Calu3 (cell line): ENCODE measurements at regions not wholly inside any gene's neighbourhood (a gene's known extent, or its start where the extent isn't known, plus 50 kb on each side); places are given as distances from the start of the nearest gene placed in this dataset.
A peak's percentile ranks its signal among the peaks of the same experiment; 100 is the strongest.

Experiments used
- BruUV-seq: library from RNA; stranded (reverse); fragments of 400-500 nt; replicated peaks from 2 replicates; lab custom pipeline; 2021; lab: Mats Ljungman, UMichigan
- CTCF ChIA-PET: fragments of 300-600 bp; sonication (Branson Sonifier 250); formaldehyde crosslinking; loops from one replicate; lab custom pipeline; 2022; ENCODE audit warnings: antibody characterized with exemption; lab: Charles Lee
- DNase-seq: peaks from one replicate; pipeline ENCODE4 v3.0.0; 2022
- H3K27ac Mint-ChIP-seq: one replicate; pipeline ENCODE4 v1.8.0; 2022; ENCODE audit warnings: mixed read lengths; ENCODE audit not compliant: unreplicated experiment
- H3K27me3 Mint-ChIP-seq: one replicate; pipeline ENCODE4 v1.8.0; 2022; ENCODE audit warnings: mixed read lengths; ENCODE audit not compliant: unreplicated experiment
- H3K36me3 Mint-ChIP-seq: one replicate; pipeline ENCODE4 v1.8.0; 2022; ENCODE audit warnings: mild to moderate bottlenecking, moderate library complexity, mixed read lengths; ENCODE audit not compliant: insufficient read depth, unreplicated experiment
- H3K4me1 Mint-ChIP-seq: one replicate; pipeline ENCODE4 v1.8.0; 2022; ENCODE audit warnings: mild to moderate bottlenecking, low read depth, mixed read lengths; ENCODE audit not compliant: unreplicated experiment
- H3K4me3 Mint-ChIP-seq: one replicate; pipeline ENCODE4 v1.8.0; 2022; ENCODE audit warnings: mild to moderate bottlenecking, low read depth, moderate library complexity, mixed read lengths; ENCODE audit not compliant: unreplicated experiment
- H3K9me3 Mint-ChIP-seq: one replicate; pipeline ENCODE4 v1.8.0; 2022; ENCODE audit warnings: low read depth, mixed read lengths; ENCODE audit not compliant: unreplicated experiment
- intact Hi-C: fragments of 100-400 bp; cut with micrococcal nuclease; formaldehyde crosslinking; loops from one replicate; pipeline ENCODE4 v1.10.0; 2022; ENCODE audit not compliant: unreplicated experiment
- TF ChIP-seq, protein P1 (sequence below): fragments of 200-600 bp; IDR thresholded peaks from one replicate; pipeline ENCODE4 v1.8.0; 2022; ENCODE audit warnings: antibody characterized with exemption; ENCODE audit not compliant: unreplicated experiment

DNA sequence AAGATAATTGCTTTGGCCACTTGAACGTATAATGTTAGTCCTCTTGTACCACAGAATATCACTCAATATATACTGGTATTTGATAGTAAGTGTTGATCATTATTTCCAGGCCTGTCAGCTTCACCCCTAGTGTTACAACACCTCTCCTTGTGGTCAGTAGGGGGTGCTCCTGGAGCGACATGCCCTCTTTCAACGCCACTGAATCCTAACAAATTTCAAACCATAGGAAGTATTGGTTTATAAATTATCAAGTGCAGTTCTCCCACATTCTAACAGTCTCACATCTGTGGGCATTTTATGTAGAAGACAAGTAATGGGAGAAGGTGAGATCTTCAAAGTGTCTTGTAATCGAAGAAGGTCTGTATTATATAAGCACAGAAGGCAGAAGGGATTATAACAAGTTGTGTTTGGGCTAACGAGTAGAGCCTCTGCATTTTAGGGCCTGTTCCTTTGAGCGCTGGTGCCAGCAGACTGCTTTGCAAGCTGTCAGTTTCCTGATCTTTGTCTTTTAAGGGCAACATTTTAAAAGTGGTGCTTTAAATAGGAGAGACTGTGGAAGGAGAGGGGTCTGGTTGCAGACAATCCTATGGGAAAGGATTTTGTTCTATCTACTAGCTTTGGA, 57.1 kb upstream of the CEP162 start:
- CTCF ChIA-PET: no interaction called here
- Mint-ChIP-seq H3K4me1 (no peaks in the 10 kb centered on the region), H3K27me3 (no peaks in the 10 kb centered on the region), H3K9me3 (peaks cover 6% of the 10 kb centered on the region), H3K36me3 (no peaks in the 10 kb centered on the region), H3K4me3 (no peak overlapping the region), H3K27ac (no peak overlapping the region)
- intact Hi-C loops: no loop called here
- TF ChIP-seq, protein P1, sequence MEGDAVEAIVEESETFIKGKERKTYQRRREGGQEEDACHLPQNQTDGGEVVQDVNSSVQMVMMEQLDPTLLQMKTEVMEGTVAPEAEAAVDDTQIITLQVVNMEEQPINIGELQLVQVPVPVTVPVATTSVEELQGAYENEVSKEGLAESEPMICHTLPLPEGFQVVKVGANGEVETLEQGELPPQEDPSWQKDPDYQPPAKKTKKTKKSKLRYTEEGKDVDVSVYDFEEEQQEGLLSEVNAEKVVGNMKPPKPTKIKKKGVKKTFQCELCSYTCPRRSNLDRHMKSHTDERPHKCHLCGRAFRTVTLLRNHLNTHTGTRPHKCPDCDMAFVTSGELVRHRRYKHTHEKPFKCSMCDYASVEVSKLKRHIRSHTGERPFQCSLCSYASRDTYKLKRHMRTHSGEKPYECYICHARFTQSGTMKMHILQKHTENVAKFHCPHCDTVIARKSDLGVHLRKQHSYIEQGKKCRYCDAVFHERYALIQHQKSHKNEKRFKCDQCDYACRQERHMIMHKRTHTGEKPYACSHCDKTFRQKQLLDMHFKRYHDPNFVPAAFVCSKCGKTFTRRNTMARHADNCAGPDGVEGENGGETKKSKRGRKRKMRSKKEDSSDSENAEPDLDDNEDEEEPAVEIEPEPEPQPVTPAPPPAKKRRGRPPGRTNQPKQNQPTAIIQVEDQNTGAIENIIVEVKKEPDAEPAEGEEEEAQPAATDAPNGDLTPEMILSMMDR: peak; percentile 49
- DNase-seq: peak; percentile 24
- no TSS peak for BruUV-seq

DNA sequence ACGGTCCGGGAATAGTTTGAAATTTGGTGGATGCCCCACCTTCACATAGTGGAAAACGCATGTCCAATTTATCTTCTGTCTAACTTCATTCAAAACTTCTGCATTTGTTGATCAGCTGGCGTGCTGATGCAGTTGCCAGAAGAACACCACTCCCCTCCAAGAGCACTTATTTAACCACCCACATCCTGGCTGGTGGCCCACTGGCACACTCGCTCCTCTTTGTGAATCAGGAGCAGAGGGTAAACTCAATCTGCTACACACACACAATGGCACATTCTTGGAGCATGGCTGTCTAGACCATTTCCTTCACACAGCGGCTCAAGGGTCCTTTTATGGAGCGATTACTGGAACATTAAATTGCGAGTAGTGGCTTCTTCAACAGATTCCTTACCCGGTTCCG, 55.1 kb upstream of the CEP162 start:
- BruUV-seq: no TSS peak
- DNase-seq: no peak
- H3K9me3 Mint-ChIP-seq: no peaks in the 10 kb centered on the region
- CTCF ChIA-PET: no interaction called here
- H3K36me3 Mint-ChIP-seq: no peaks in the 10 kb centered on the region
- intact Hi-C loops: no loop called here
- no peaks in the 10 kb centered on the region for H3K4me1 Mint-ChIP-seq
- H3K27me3 Mint-ChIP-seq: no peaks in the 10 kb centered on the region
- TF ChIP-seq, protein P1: no peak
- no peak overlapping the region for H3K27ac Mint-ChIP-seq
- H3K4me3 Mint-ChIP-seq: no peak overlapping the region

DNA sequence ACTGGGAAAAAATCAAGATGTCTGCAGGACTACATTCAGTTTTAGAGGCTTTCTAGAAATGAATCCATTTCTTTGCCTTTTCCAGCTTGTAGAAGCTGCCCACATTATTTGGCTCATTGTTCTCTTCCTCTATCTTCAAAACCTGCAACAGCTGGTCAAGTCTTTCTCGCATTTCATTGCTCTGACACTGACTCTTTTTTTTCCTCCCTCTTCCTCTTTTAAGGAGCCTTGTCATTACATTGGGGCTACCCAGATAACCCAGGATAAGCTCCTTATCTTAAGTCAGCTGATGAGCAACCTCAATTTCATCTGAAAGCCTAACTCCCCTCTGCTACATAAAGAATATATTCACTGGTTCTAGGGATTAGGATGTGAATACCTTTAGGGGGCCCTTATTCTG, 53.2 kb upstream of the CEP162 start:
- no peaks in the 10 kb centered on the region for H3K27me3 Mint-ChIP-seq
- BruUV-seq: no TSS peak
- TF ChIP-seq, protein P1: no peak
- CTCF ChIA-PET: no interaction called here
- H3K9me3 Mint-ChIP-seq: no peaks in the 10 kb centered on the region
- intact Hi-C loops: no loop called here
- no peaks in the 10 kb centered on the region for H3K36me3 Mint-ChIP-seq
- H3K4me1 Mint-ChIP-seq: no peaks in the 10 kb centered on the region
- no peak overlapping the region for H3K4me3 Mint-ChIP-seq
- no peak overlapping the region for H3K27ac Mint-ChIP-seq
- no peak for DNase-seq

DNA sequence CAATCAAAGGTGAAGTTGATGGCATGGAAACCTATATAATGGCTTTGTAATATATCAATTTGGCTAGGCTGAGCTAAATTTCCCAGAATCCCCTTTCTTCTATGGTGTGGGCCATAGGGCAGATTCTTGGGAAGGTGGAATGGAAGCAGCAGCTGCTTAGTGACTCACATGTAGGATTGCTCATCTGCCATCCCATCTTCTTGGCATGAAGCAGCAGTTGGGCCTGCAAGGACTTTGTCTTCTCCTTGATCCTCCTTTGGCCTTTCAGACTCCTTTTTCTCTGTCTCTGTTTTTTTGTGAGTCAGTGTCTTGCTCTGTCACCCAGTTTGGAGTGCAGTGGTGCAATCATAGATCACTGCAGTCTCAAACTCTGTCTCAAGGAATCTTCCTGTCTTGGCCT, 52.6 kb upstream of the CEP162 start:
- no peak for DNase-seq
- CTCF ChIA-PET: no interaction called here
- Mint-ChIP-seq H3K27ac (no peak overlapping the region), H3K9me3 (no peaks in the 10 kb centered on the region), H3K4me3 (no peak overlapping the region), H3K36me3 (no peaks in the 10 kb centered on the region), H3K27me3 (no peaks in the 10 kb centered on the region), H3K4me1 (no peaks in the 10 kb centered on the region)
- TF ChIP-seq, protein P1: no peak
- intact Hi-C loops: no loop called here
- no TSS peak for BruUV-seq
